LNCaP clone FGC (cell line): ENCODE measurements at regions not wholly inside any gene's neighbourhood (a gene's known extent, or its start where the extent isn't known, plus 50 kb on each side); places are given as distances from the start of the nearest gene placed in this dataset.

ENCODE experiments used
- DNase-seq: peaks from one replicate; pipeline ENCODE4 v3.0.0-alpha.2; 2011; ENCODE audit warnings: low read depth
- H3K4me3 ChIP-seq: 2 replicates; pipeline ENCODE4 v1.5.1; 2011; ENCODE audit warnings: mild to moderate bottlenecking, low read depth, low read length, control low read depth
- CTCF ChIP-seq: IDR thresholded peaks from 2 replicates; pipeline ENCODE4 v1.5.1; 2012; ENCODE audit warnings: mild to moderate bottlenecking; ENCODE audit not compliant: control insufficient read depth, insufficient read depth; ENCODE audit errors: extremely low read depth

GRCh38 chr3:148435534-148435933 is 262.2 kb upstream of the AGTR1 start:
- no peak overlapping the region for H3K4me3 ChIP-seq
- TF ChIP-seq CTCF, result no peak
- DNase-seq, result no peak

GRCh38 chr3:148439254-148439822 is 258.4 kb upstream of the AGTR1 start:
- no peak for TF ChIP-seq CTCF
- DNase-seq, result no peak
- H3K4me3 ChIP-seq, result no peak overlapping the region

- no peak for TF ChIP-seq CTCF
- no peak for DNase-seq
- no peak overlapping the region for H3K4me3 ChIP-seq
Measured at GRCh38 chr3:148441191-148441590, 256.5 kb upstream of the AGTR1 start.

- H3K4me3 ChIP-seq, result no peak overlapping the region
- DNase-seq, result no peak
- no peak for TF ChIP-seq CTCF
Measured at GRCh38 chr3:148450819-148451218, 246.9 kb upstream of the AGTR1 start.

GRCh38 chr3:148451969-148452368 is 245.7 kb upstream of the AGTR1 start:
- no peak for TF ChIP-seq CTCF
- DNase-seq, result no peak
- H3K4me3 ChIP-seq, result no peak overlapping the region

- TF ChIP-seq CTCF, result no peak
- H3K4me3 ChIP-seq, result no peak overlapping the region
- DNase-seq, result no peak
Measured at GRCh38 chr3:148453781-148454191, 243.9 kb upstream of the AGTR1 start.

GRCh38 chr3:148455098-148455497 is 242.6 kb upstream of the AGTR1 start:
- H3K4me3 ChIP-seq, result no peak overlapping the region
- TF ChIP-seq CTCF, result no peak
- DNase-seq, result no peak
